ENCODE measurements at regions not wholly inside any gene's neighbourhood (a gene's known extent, or its start where the extent isn't known, plus 50 kb on each side); places are given as distances from the start of the nearest gene placed in this dataset.

GRCh38 chr2:129771418-129772189 is 207.9 kb upstream of the RAB6C start:
- DNase-seq, result no peak

GRCh38 chr2:129772190-129772579 is 207.3 kb upstream of the RAB6C start:
- no peak for DNase-seq

- no peak for DNase-seq
These were observed 203.4 kb upstream of the RAB6C start for GRCh38 chr2:129775952-129776653.

- no peak for DNase-seq
These were observed 202.3 kb upstream of the RAB6C start for GRCh38 chr2:129777146-129777545.

GRCh38 chr2:129777762-129778583 is 201.5 kb upstream of the RAB6C start:
- DNase-seq, result no peak

- no peak for DNase-seq
These were observed 200.9 kb upstream of the RAB6C start for GRCh38 chr2:129778584-129778877.

GRCh38 chr2:129779783-129780182 is 199.7 kb upstream of the RAB6C start:
- DNase-seq, result no peak

- DNase-seq, result no peak
These were observed 198.9 kb upstream of the RAB6C start for GRCh38 chr2:129780316-129781270.

- DNase-seq, result no peak
These were observed 197.5 kb upstream of the RAB6C start for GRCh38 chr2:129781749-129782632.

GRCh38 chr2:129782633-129782990 is 196.9 kb upstream of the RAB6C start:
- no peak for DNase-seq

GRCh38 chr2:129784486-129784885 is 195.0 kb upstream of the RAB6C start:
- no peak for DNase-seq

GRCh38 chr2:129791712-129792111 is 187.8 kb upstream of the RAB6C start:
- no peak for DNase-seq

GRCh38 chr2:129793431-129793902 is 186.0 kb upstream of the RAB6C start:
- DNase-seq, result no peak

GRCh38 chr2:129794116-129794515 is 185.3 kb upstream of the RAB6C start:
- no peak for DNase-seq

- DNase-seq, result no peak
These were observed 184.9 kb upstream of the RAB6C start for GRCh38 chr2:129794540-129794939.

- DNase-seq, result no peak
These were observed 183.2 kb upstream of the RAB6C start for GRCh38 chr2:129796225-129796624.

- no peak for DNase-seq
These were observed 182.5 kb upstream of the RAB6C start for GRCh38 chr2:129796801-129797488.

GRCh38 chr2:129797489-129798300 is 181.8 kb upstream of the RAB6C start:
- DNase-seq, result no peak

- DNase-seq, result no peak
These were observed 181.2 kb upstream of the RAB6C start for GRCh38 chr2:129798301-129798581.

GRCh38 chr2:129798626-129799025 is 180.8 kb upstream of the RAB6C start:
- no peak for DNase-seq

Data from GOT3 (cell line).